ENCODE measurements at regions not wholly inside any gene's neighbourhood (a gene's known extent, or its start where the extent isn't known, plus 50 kb on each side); places are given as distances from the start of the nearest gene placed in this dataset.

- TF ChIP-seq THAP7 (CRISPR knock-in tag; IDR thresholded peaks at IDR 0.05) (no peak), KLF1 (tag; IDR thresholded peaks at IDR 0.05) (no peak), EZH2 (IDR thresholded peaks at IDR 0.05; ENCODE audit: borderline replicate concordance, low read depth, low read length) (no peak), CTCF (IDR thresholded peaks at IDR 0.05 in 2 of 3, conservative IDR thresholded peaks at IDR 0.05 in 1 of 3; ENCODE audit: insufficient read depth in 2 of 3, low read depth in 1 of 3, low read length in 3 of 3) (no peak), MYBL2 (IDR thresholded peaks at IDR 0.05; ENCODE audit: low read depth) (no peak), MYBL2 (CRISPR knock-in tag; IDR thresholded peaks at IDR 0.05; ENCODE audit: borderline replicate concordance) (no peak), SREBF2 (CRISPR knock-in tag; IDR thresholded peaks at IDR 0.05) (no peak)
Observed at GRCh38 chr17:69696650-69697049, 282.2 kb downstream of the MAP2K6 start.

All from K562 (cell line).